Stimulated activated CD4-positive, alpha-beta T cell treated with anti-CD3 and anti-CD28 coated beads, Interleukin-2, amount 100 ng/mL, for 24 hours (primary cell): ENCODE measurements at regions not wholly inside any gene's neighbourhood (a gene's known extent, or its start where the extent isn't known, plus 50 kb on each side); places are given as distances from the start of the nearest gene placed in this dataset.

Source experiments
- DNase-seq, 2 donors: peaks; one replicate each; pipeline ENCODE4 v3.0.0-alpha.2; 2020

DNA sequence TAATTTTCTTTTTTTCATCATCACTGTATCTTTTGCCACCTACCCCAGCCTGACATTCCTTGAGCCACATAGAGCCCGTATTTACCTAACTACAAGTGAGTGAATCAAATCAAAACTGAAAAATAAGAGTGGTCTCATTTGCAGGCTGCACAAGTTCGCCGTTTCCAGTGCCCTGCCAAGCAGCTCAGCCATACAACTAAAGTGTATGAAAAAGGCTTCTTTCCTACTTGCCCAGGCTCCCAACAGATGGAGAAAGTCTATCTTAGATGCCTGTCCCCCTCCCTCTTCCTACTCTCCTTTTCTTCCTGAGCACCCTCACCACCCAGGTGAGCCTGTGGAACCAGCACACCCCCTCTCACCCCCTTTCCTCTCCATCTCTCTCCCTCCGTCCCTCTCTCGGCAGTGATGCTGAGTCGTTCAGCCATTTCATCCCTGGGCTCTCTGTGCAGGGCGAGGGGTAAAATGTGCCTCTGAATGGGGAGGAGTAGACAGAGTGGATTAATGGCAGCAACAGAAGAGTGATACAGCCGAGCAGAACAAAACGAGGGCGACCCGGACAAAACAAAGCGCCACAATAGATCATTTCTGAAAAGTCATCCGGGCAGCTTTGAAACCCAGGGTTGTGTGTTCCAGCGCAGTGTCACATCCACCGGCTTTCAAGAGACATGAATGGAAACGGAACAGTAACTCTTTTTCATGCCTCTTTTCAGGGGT is 65.0 kb upstream of the POU3F3 start:
- no peak for DNase-seq

- no peak for DNase-seq
Measured at GRCh38 chr2:104790100-104790811, 63.7 kb upstream of the POU3F3 start.

DNA sequence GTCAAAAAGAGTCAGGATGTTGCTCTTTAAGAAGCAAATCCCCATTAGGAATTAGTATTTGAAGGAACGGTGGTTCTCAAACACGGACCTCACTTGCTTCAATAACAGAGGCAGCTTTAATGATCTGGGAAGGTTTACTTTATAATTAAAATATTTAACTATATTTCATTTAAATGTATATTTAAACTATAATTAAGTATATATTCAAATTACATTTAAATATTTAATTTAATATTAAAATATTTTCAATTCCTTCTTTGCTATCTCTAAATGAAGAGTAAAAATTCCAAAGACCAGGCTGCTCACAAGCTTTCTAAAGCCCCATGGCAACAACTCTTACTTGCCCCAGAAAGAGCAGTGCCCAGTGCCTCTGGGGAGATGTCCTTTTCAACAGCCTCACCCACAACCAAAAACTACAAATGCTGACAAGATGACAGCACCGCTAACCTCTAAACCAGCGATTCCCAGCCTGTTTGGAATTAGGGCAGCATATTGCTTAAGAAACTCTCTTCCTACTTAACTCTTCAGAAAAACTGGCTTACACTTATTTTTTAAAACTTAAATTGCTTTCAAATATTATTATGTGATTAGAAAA is 62.9 kb upstream of the POU3F3 start:
- DNase-seq, result no peak

- no peak for DNase-seq
Measured at GRCh38 chr2:104793966-104794365, 59.9 kb upstream of the POU3F3 start.

- DNase-seq, result no peak
Measured at GRCh38 chr2:104794441-104794840, 59.5 kb upstream of the POU3F3 start.
